ENCODE measurements at regions not wholly inside any gene's neighbourhood (a gene's known extent, or its start where the extent isn't known, plus 50 kb on each side); places are given as distances from the start of the nearest gene placed in this dataset.

DNA sequence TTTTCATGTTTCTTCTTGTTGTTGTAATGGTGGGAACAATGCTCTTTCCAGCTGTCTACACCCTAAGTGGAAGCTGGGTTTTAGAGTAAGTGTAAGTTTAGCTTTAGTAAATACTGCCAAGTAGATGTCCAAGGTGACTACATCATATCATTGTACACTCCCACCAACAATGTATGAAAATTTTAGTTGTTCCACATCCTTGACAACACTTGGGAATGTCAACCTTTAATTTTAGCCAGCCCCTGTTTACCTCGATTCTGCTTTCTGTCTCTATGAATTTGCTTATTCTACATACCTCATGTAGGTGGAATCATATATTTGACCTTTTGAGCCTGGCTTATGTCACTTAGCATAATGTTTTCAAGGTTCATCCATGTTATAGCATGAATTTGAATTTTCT lies 93.0 kb downstream of the MTPAP start:
- no peak for DNase-seq

DNA sequence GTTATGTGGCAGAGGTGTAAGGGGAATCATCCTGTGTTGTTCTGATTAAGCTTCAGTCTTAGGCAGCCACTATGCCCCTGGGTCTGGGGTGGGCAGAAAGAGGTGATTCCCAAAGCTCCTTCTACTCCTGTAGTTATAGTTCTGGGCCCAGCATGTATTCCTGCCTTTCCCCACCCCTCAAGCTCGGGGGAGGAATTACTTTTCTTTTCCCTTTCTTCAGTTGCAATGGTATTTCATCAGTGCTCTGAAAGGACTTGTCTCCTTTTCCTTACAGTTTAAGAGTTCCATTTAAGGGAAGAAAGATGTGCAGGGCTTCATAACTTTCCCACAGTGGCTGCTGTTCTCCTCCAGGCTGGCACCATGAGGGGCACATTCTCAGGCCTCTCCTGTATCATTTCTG lies 94.2 kb downstream of the MTPAP start:
- DNase-seq = no peak

GRCh38 chr10:30248728-30249127 lies 100.3 kb downstream of the MTPAP start:
- DNase-seq = no peak

DNA sequence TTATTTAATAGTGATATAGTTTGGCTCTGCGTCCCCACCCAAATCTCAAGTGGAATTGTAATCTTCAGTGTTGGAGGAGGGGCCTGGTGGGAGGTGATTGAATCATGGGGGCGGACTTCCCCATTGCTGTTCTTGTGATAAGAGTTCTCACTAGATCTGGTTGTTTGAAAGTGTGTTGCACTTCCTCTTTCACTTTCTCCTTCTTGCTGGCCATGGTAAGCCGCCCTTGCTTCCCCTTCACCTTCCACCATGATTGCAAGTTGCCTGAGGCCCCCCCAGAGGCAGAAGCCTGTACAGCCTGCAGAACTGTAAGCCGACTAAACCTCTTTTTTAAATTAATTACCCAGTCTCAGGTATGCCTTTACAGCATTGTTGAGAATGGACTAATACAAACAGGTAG lies 101.4 kb downstream of the MTPAP start:
- DNase-seq = no peak

GRCh38 chr10:30241422-30242110 lies 107.5 kb downstream of the MTPAP start:
- no peak for DNase-seq

DNA sequence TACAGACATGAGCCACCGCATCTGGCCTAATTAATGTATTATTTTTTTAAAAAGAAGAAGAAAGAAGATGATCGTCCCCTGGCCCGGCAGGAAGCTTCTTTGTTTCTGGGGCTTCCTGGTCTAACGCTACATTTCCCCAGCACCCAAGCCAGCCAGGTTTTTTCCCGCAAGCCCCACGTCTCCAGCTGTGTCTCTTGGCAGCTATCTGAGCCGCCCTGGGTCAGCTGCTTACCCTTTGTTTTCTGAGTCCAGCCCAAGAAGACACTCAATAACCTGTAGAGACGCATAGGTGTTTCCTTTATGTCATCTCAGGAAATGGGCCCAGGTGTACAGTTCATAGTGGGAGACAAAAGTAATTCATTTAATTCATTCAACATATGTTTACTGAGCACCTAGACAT lies 110.2 kb downstream of the MTPAP start:
- no peak for DNase-seq

DNA sequence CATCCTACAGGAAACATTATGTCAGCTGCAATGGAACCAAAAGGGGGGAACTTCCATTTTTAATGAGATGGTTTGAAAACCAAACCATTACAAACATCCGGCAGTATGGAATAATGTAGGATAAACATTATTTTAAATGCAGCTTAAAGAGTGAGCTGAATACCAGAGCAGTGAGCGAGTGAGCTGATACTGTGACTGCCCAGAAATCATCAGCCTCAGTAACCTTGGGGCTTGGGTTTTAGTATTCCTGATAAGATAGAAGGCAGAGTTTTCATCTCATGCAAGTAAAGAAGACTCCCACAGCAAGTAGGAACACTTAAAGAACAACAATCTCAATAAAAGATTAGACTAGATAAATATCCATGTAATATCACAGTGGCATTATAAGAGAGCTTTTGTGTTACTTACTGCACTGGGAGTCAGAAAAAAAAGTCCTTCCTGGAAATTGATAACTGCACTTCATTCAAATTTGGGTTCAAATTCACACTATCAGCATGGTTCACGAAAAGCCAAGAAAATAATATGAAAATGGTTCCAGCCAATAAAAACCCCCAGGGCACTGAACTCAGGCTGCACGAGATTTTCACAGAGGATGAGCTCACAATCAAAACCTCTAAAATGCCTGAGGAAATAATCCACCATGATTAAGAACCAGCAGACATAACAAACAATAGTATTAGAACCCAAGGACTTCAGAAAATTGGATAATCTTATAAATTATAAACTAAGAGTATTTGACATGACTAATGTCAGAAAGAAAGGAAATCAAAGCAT lies 115.7 kb downstream of the MTPAP start:
- no peak for DNase-seq

DNA sequence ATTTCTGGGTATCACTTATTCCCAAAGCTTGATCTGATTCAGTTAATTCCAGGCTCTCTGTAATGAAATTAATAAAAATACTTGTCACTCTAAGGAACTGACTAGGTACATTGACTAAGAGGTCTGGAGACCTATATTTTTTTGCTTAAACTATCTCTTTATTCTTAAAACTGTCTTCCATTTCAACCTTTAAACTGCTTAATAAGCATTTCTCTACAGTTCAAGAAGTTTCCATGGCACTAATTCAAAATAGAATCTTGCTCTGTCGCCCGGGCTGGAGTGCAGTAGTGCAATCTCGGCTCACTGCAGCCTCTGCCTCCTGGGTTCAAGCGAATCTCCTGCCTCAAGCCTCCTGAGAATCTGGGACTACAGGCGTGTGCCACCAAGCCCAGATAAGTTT lies 117.4 kb downstream of the MTPAP start:
- DNase-seq = no peak

DNA sequence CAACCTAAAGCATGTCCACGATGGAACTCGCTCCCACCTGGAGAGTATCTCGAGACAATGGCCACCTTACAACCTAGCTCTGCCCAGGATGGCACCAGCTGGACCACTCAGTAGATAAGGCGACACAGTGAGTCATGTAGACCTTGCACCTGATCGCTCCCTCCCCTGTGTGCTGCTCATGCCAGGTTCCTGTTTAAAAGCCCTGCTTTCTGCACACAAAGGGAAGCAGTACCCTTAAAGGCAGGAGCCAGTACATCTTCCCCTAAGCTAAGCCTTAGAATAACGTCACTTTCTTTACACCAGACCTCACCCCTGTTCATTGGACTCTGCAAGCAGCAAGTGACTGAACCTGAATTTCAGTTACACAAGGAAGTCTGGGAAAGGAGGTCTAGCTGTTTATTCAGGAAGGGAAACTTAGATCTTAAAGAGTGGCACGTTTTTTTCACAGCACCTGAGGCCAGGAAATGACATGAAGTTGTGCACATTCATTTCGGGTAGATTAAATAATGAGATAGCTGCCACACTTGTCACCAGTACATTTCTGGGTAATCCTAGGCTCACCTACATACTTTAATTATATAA lies 117.9 kb downstream of the MTPAP start:
- no peak for DNase-seq

GRCh38 chr10:30229536-30229935 lies 119.5 kb downstream of the MTPAP start:
- DNase-seq = no peak

GRCh38 chr10:30228417-30229036 lies 120.6 kb downstream of the MTPAP start:
- no peak for DNase-seq

GRCh38 chr10:30227481-30227880 lies 121.6 kb downstream of the MTPAP start:
- DNase-seq = no peak

DNA sequence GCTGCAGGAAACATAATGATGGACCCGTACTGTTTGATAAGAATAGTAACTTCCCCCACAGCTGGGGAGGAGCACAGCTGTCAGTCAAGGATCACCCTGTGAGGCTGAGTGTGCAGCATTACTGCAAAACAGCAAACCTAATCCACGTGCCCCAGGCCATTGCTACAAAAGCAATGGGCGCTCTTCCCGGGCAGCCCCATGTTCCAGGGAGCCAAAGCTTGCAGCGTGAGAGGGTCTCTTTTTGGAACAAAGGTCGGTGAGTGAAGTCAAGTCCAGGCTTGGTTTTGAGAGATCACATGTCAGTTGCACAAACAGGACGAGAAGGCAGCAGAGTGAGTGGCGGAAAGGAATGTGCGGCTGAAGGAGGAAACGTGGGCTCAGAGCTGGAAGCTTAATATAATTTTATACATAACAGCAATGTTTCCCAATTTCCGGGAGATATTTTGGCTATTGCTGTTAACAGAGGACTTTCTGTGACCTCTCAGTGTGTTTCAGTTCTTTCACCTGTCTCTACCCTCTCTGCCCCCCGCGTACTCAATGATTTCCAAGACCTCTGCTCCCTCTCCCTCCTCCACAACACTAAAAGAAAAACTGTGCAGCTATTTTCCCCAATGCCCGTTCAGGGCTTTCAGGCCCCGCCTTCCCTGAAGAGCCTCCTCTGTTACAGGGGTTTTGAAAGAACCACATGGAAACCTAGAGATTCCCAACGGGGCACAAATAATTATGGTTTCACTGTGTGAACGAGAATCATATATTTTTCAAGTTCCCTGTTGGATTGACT lies 128.9 kb downstream of the MTPAP start:
- peak; percentile 46 for DNase-seq

DNA sequence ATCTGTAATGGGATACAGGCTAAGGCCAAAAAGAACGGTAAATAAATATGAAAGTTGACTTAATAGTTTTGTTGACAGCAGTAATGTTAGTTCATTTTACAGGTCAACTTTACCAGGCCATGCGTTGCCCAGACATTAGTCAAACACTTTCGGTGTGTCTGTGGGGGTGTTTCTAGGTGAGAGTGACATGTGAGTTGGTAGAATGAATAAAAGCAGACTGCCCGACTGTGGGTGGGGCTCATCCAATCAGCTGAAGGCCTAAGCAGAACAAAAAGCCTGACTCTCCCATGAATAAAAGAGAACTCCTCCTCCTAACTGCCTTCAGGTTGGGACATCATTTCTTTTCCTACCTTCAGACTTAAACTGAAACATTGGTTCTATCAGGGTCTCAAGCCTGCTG lies 132.3 kb downstream of the MTPAP start:
- DNase-seq = no peak

GRCh38 chr10:30215623-30216022 lies 133.5 kb downstream of the MTPAP start:
- no peak for DNase-seq

GRCh38 chr10:30215141-30215540 lies 133.9 kb downstream of the MTPAP start:
- no peak for DNase-seq

DNA sequence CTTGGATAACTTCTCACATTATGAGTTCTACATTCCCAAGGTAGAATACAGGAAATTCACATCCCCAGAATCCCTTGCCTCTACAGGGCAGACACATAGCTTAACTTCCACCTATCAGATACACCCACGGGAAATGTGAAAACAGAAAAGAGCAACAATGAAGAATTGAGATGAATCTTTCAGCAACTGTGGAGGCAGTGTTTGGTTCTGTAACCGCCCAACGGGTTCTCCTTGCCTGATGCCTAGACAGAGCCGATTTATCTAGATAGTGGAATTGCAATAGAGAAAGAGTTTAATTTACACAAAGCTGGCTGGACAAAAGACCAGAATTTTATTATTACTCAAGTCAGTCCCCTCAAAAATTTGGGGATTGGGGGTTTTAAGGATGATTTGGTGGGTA lies 138.8 kb downstream of the MTPAP start:
- DNase-seq = no peak

DNA sequence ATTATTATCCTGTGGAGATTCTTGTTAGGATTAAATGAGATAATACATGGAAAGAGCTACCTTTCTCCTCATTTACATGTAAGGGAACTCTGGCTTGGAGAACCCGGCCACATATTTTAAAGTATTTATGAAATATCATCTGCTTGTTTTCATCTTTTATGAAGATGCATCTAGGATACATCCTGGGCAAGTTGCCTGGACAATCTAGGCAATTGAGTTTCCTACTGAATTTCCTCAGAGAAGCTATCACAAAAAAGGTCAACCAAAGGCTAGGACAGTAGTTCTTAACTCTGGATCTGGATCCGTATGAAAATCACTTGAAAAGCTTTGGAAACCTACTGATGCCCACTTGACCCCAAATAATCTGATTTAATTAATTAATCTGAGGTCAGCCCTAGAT lies 140.7 kb downstream of the MTPAP start:
- no peak for DNase-seq

DNA sequence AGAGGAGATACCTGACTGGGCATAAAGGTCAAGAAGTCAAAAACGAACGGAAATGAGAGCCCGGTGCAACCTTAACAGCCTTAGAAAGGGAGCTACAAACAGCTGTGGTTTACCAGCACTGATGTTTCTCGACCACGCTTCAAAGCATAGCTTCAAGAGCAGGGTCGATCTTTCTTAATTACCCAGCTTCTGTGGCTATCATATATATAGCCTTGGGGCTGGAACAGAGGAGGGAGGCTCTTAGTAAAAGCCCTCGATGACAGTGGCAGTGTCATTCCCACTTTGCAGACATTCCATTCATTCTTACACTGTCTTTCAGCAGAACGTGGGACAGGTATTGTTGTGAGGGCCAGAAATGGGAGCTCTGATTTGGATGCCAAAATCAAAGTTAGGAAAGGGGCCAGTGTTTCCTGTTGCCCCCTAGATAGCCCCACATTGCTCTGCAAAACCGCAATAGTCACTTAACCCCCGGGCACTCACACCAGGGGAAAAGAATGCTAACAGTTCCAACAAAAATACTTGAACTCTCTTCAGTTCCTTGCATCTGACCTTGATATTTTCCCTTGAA lies 141.5 kb downstream of the MTPAP start:
- DNase-seq = no peak

DNA sequence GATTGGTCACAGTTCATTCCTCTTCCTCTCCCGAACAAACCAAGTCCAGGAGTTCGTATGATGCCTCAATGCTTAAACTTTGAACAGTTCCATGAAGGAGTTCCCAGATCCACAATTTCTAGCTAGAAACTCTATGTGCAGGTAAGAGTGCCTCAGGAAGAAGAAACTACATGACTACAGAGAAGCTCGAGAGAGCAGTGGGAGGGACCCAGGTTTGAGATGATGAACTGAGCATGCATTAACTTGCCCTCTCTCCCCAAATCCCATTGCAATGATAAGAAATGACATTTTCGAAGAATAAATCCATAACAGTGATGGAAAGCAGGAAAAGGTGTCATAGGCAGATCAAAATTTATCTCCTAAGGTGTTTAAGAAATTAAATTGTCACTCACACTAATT lies 140.6 kb upstream of the JCAD start:
- DNase-seq = no peak

- DNase-seq = no peak
These were observed 140.1 kb upstream of the JCAD start for GRCh38 chr10:30199376-30200016.

DNA sequence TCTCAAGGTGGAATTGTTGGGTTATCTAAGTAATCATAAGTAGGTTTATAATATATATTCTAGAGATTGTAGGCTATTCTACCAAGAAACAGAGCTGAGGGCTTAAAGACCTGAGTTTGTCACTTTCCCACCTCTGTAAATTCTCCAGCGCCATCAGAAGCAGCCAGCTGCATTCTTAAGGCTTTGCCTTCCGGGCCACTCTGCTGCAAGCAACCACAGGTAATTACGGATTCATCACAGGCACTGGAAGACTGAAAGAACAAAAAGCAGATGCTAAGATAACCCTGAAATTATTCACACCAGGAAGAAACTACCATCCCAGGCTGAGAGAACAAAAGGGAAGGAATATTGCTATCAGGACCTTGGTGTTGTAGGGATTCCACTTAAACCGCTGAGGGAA lies 137.8 kb upstream of the JCAD start:
- no peak for DNase-seq

Data from KG1 (cell line).